GM18867 (cell line): ENCODE measurements at regions not wholly inside any gene's neighbourhood (a gene's known extent, or its start where the extent isn't known, plus 50 kb on each side); places are given as distances from the start of the nearest gene placed in this dataset.

Experiments
- ATAC-seq: cut with Tn5 transposase; IDR thresholded peaks from one replicate; pipeline ENCODE4 v1.9.1; 2021; ENCODE audit warnings: mild to moderate bottlenecking, moderate library complexity; ENCODE audit not compliant: unreplicated experiment

- ATAC-seq, result no peak
Observed at GRCh38 chr9:118276784-118277183, 572.6 kb downstream of the TLR4 start.

GRCh38 chr9:118281772-118282171, 577.6 kb downstream of the TLR4 start:
- ATAC-seq, result no peak

- no peak for ATAC-seq
Observed at GRCh38 chr9:118283488-118283887, 579.3 kb downstream of the TLR4 start.

GRCh38 chr9:118290116-118290515, 585.9 kb downstream of the TLR4 start:
- ATAC-seq, result no peak

- ATAC-seq, result no peak
Observed at GRCh38 chr9:118295413-118295812, 591.2 kb downstream of the TLR4 start.

GRCh38 chr9:118302721-118303120, 598.5 kb downstream of the TLR4 start:
- ATAC-seq, result no peak

GRCh38 chr9:118303216-118303615, 599.0 kb downstream of the TLR4 start:
- ATAC-seq, result no peak

GRCh38 chr9:118305331-118305730, 601.1 kb downstream of the TLR4 start:
- no peak for ATAC-seq

GRCh38 chr9:118306801-118307200, 602.6 kb downstream of the TLR4 start:
- no peak for ATAC-seq

GRCh38 chr9:118313965-118314364, 609.8 kb downstream of the TLR4 start:
- ATAC-seq, result no peak

- no peak for ATAC-seq
Observed at GRCh38 chr9:118316831-118317343, 612.7 kb downstream of the TLR4 start.

- no peak for ATAC-seq
Observed at GRCh38 chr9:118318770-118319431, 614.7 kb downstream of the TLR4 start.

- ATAC-seq, result no peak
Observed at GRCh38 chr9:118321788-118322187, 617.6 kb downstream of the TLR4 start.

- no peak for ATAC-seq
Observed at GRCh38 chr9:118324706-118325105, 620.5 kb downstream of the TLR4 start.

- no peak for ATAC-seq
Observed at GRCh38 chr9:118325757-118326156, 621.6 kb downstream of the TLR4 start.

- ATAC-seq, result no peak
Observed at GRCh38 chr9:118326326-118326725, 622.1 kb downstream of the TLR4 start.

GRCh38 chr9:118330191-118330986, 626.2 kb downstream of the TLR4 start:
- no peak for ATAC-seq

GRCh38 chr9:118331622-118332045, 627.4 kb downstream of the TLR4 start:
- ATAC-seq, result no peak

- ATAC-seq, result no peak
Observed at GRCh38 chr9:118336250-118336942, 632.2 kb downstream of the TLR4 start.

- no peak for ATAC-seq
Observed at GRCh38 chr9:118336943-118337330, 632.7 kb downstream of the TLR4 start.

- no peak for ATAC-seq
Observed at GRCh38 chr9:118360036-118360435, 655.8 kb downstream of the TLR4 start.

- ATAC-seq, result no peak
Observed at GRCh38 chr9:118362123-118362522, 657.9 kb downstream of the TLR4 start.
